NT2/D1 (cell line): ENCODE measurements at regions not wholly inside any gene's neighbourhood (a gene's known extent, or its start where the extent isn't known, plus 50 kb on each side); places are given as distances from the start of the nearest gene placed in this dataset.

Experiments used
- SUZ12 ChIP-seq: IDR thresholded peaks from 2 replicates; pipeline ENCODE4 v1.6.1; 2011; ENCODE audit not compliant: insufficient read length, insufficient read depth; ENCODE audit errors: extremely low read depth
- YY1 ChIP-seq: IDR thresholded peaks from 2 replicates; pipeline ENCODE4 v1.6.1; 2011; ENCODE audit not compliant: insufficient read length, insufficient read depth
- ZNF274 ChIP-seq: IDR thresholded peaks from 2 replicates; pipeline ENCODE4 v1.6.1; 2011; ENCODE audit warnings: mild to moderate bottlenecking, low read depth, low read length

DNA sequence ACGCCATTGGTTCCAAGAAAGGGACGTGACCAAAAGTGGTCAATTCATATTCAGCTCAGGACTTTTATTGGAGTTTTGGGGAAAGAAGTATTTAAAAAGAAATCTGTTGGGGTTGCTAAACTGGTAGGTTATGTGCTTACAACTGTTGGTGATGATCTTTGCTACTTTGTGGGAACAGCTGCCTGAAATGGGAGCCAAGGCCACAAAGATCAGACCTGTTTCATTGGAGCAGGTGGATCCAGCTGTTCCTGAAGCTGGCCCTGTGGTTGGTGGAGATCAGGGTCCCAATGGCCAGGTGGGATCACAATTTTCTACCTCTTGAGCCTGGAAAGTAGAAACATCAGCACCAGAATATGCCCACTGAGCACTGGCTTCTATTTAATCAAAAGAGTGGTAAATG, 144.5 kb downstream of the PSAT1 start:
- TF ChIP-seq SUZ12, result no peak
- TF ChIP-seq ZNF274, result no peak
- no peak for TF ChIP-seq YY1
